ENCODE measurements at regions not wholly inside any gene's neighbourhood (a gene's known extent, or its start where the extent isn't known, plus 50 kb on each side); places are given as distances from the start of the nearest gene placed in this dataset.

GRCh38 chr3:178907081-178907480, 164.5 kb downstream of the ZMAT3 start:
- no peak for DNase-seq (ENCODE audit: low spot score)
- TF ChIP-seq CTCF (IDR thresholded peaks at IDR 0.05; ENCODE audit: borderline replicate concordance, control extremely low read depth, extremely low read depth, insufficient read depth, missing control alignments): no peak
- in situ Hi-C loops (cut with MboI; ENCODE audit: low sequenced_read_pairs, unreplicated experiment): no loop called here

GRCh38 chr3:178901204-178901603, 170.4 kb downstream of the ZMAT3 start:
- in situ Hi-C loops (cut with MboI; ENCODE audit: low sequenced_read_pairs, unreplicated experiment): no loop called here
- no peak for TF ChIP-seq CTCF (IDR thresholded peaks at IDR 0.05; ENCODE audit: borderline replicate concordance, control extremely low read depth, extremely low read depth, insufficient read depth, missing control alignments)
- no peak for DNase-seq (ENCODE audit: low spot score)

GRCh38 chr3:178900029-178900646, 171.5 kb downstream of the ZMAT3 start:
- TF ChIP-seq CTCF (IDR thresholded peaks at IDR 0.05; ENCODE audit: borderline replicate concordance, control extremely low read depth, extremely low read depth, insufficient read depth, missing control alignments): no peak
- DNase-seq (ENCODE audit: low spot score): no peak
- in situ Hi-C loops (cut with MboI; ENCODE audit: low sequenced_read_pairs, unreplicated experiment): no loop called here

- DNase-seq (ENCODE audit: low spot score): no peak
- in situ Hi-C loops (cut with MboI; ENCODE audit: low sequenced_read_pairs, unreplicated experiment): no loop called here
- no peak for TF ChIP-seq CTCF (IDR thresholded peaks at IDR 0.05; ENCODE audit: borderline replicate concordance, control extremely low read depth, extremely low read depth, insufficient read depth, missing control alignments)
Measured at GRCh38 chr3:178895178-178895789, 176.3 kb downstream of the ZMAT3 start.
